GM23338 (cell line): ENCODE measurements at regions not wholly inside any gene's neighbourhood (a gene's known extent, or its start where the extent isn't known, plus 50 kb on each side); places are given as distances from the start of the nearest gene placed in this dataset.

ENCODE experiments used
- ATAC-seq: fragments of 200-7000 bp; cut with Tn5 transposase; 3 replicates; pipeline ENCODE4 v1.9.1; 2020
- DNase-seq: peaks from one replicate; pipeline ENCODE4 v3.0.0-alpha.2; 2015; ENCODE audit warnings: low spot score
- H2AFZ ChIP-seq: fragments of 200-600 bp; sonication (generic); 2 replicates; pipeline ENCODE4 v1.8.0; 2016; ENCODE audit warnings: antibody characterized with exemption, mild to moderate bottlenecking, moderate library complexity
- H3F3A ChIP-seq: fragments of 200-600 bp; sonication (generic); replicated peaks from 2 replicates; pipeline ENCODE4 v1.8.0; 2017; ENCODE audit warnings: antibody characterized with exemption, mixed run types, low read depth
- H3K27ac ChIP-seq: fragments of 200-600 bp; sonication (generic); 2 replicates; pipeline ENCODE4 v1.6.1; 2016; ENCODE audit warnings: low read depth
- H3K27me3 ChIP-seq: fragments of 200-600 bp; sonication (generic); 2 replicates; pipeline ENCODE4 v1.8.0; 2016; ENCODE audit warnings: mild to moderate bottlenecking, mixed run types, moderate library complexity; ENCODE audit not compliant: insufficient read depth
- H3K36me3 ChIP-seq: fragments of 200-600 bp; sonication (generic); 2 replicates; pipeline ENCODE4 v1.8.0; 2016; ENCODE audit warnings: mild to moderate bottlenecking; ENCODE audit not compliant: insufficient read depth
- H3K4me1 ChIP-seq: fragments of 200-600 bp; sonication (generic); 2 replicates; pipeline ENCODE4 v1.8.0; 2016; ENCODE audit warnings: mild to moderate bottlenecking, moderate library complexity; ENCODE audit not compliant: insufficient read depth
- H3K4me2 ChIP-seq: fragments of 200-600 bp; sonication (generic); 2 replicates; pipeline ENCODE4 v1.7.1; 2017; ENCODE audit warnings: mixed run types
- H3K4me3 ChIP-seq: fragments of 200-600 bp; sonication (generic); 2 replicates; pipeline ENCODE4 v1.6.1; 2016; ENCODE audit warnings: mixed run types
- H3K79me2 ChIP-seq: fragments of 200-600 bp; sonication (generic); replicated peaks from 2 replicates; pipeline ENCODE4 v1.8.0; 2017; ENCODE audit warnings: mild to moderate bottlenecking; ENCODE audit not compliant: insufficient read depth
- H3K9me2 ChIP-seq: fragments of 200-600 bp; sonication (generic); 2 replicates; pipeline ENCODE4 v1.8.0; 2017; ENCODE audit not compliant: insufficient read depth
- H4K20me1 ChIP-seq: fragments of 200-600 bp; sonication (generic); replicated peaks from 2 replicates; pipeline ENCODE4 v1.8.0; 2017; ENCODE audit warnings: mild to moderate bottlenecking; ENCODE audit not compliant: insufficient read depth
- H3K27ac Mint-ChIP-seq: 2 replicates; pipeline ENCODE4 v1.8.0; 2020; ENCODE audit warnings: inconsistent platforms, mild to moderate bottlenecking, moderate library complexity, mixed read lengths
- H3K27me3 Mint-ChIP-seq: 3 replicates; pipeline ENCODE4 v1.8.0; 2022; ENCODE audit warnings: low read depth, mild to moderate bottlenecking, moderate library complexity, mixed read lengths, inconsistent platforms; ENCODE audit not compliant: insufficient read depth, poor library complexity
- H3K36me3 Mint-ChIP-seq: 3 replicates; pipeline ENCODE4 v1.8.0; 2021; ENCODE audit warnings: low read depth, mild to moderate bottlenecking, inconsistent platforms, moderate library complexity, mixed read lengths
- H3K4me1 Mint-ChIP-seq: 3 replicates; pipeline ENCODE4 v1.8.0; 2020; ENCODE audit warnings: mild to moderate bottlenecking, inconsistent platforms, mixed read lengths
- H3K4me3 Mint-ChIP-seq: 3 replicates; pipeline ENCODE4 v1.8.0; 2021; ENCODE audit warnings: moderate library complexity, mild to moderate bottlenecking, inconsistent platforms, mixed read lengths
- H3K9me3 Mint-ChIP-seq: 3 replicates; pipeline ENCODE4 v1.8.0; 2020; ENCODE audit warnings: moderate library complexity, mild to moderate bottlenecking, inconsistent platforms, mixed read lengths
- CREB1 ChIP-seq: fragments of 250-450 bp; sonication (Bioruptor Pico); IDR thresholded peaks from 2 replicates; pipeline ENCODE4 v1.5.0; 2020; ENCODE audit warnings: low read depth, mild to moderate bottlenecking, moderate library complexity
- EZH2 ChIP-seq: fragments of 200-600 bp; sonication (generic); IDR thresholded peaks from one replicate; pipeline ENCODE4 v1.8.0; 2017; ENCODE audit warnings: antibody characterized with exemption, mild to moderate bottlenecking, low read depth; ENCODE audit not compliant: unreplicated experiment
- EZH2phosphoT487 ChIP-seq: fragments of 200-600 bp; sonication (generic); IDR thresholded peaks from one replicate; pipeline ENCODE4 v1.8.1; 2018; ENCODE audit warnings: antibody characterized with exemption; ENCODE audit not compliant: unreplicated experiment
- JUNB ChIP-seq: IDR thresholded peaks from one replicate; pipeline ENCODE4 v1.6.1; 2016; ENCODE audit warnings: antibody characterized with exemption; ENCODE audit not compliant: unreplicated experiment
- NANOG ChIP-seq: IDR thresholded peaks from 2 replicates; pipeline ENCODE4 v1.6.1; 2016; ENCODE audit warnings: antibody characterized with exemption, borderline replicate concordance
- POLR2AphosphoS5 ChIP-seq: IDR thresholded peaks from 2 replicates; pipeline ENCODE4 v1.6.1; 2016; ENCODE audit warnings: antibody characterized with exemption, low read depth
- STAT1 ChIP-seq: IDR thresholded peaks from one replicate; pipeline ENCODE4 v1.6.1; 2016; ENCODE audit warnings: antibody characterized with exemption; ENCODE audit not compliant: unreplicated experiment
- ZNF114 ChIP-seq: fragments of 250-450 bp; sonication (Bioruptor Pico); IDR thresholded peaks from 2 replicates; pipeline ENCODE4 v1.5.0; 2020; ENCODE audit warnings: mild to moderate bottlenecking, moderate library complexity
- ZNF331 ChIP-seq: fragments of 250-450 bp; sonication (Bioruptor Pico); IDR thresholded peaks from 2 replicates; pipeline ENCODE4 v1.5.0; 2020; ENCODE audit warnings: low read depth, mild to moderate bottlenecking, moderate library complexity
- TF ChIP-seq, protein P1 (sequence below), 2 experiments: fragments of 200-600 bp in 1 of 2; sonication (generic) in 1 of 2; conservative IDR thresholded peaks; 2 replicates each; pipeline versions ENCODE4 v1.5.1 to v1.6.1; 2016 to 2017; ENCODE audit warnings: antibody characterized with exemption in 2 of 2, low read depth in 2 of 2, mild to moderate bottlenecking in 2 of 2, moderate library complexity in 1 of 2
- TF ChIP-seq, protein P2 (sequence below): IDR thresholded peaks from 2 replicates; pipeline ENCODE4 v1.6.1; 2016; ENCODE audit warnings: antibody characterized with exemption
- TF ChIP-seq, protein P3 (sequence below): IDR thresholded peaks from one replicate; pipeline ENCODE4 v1.6.1; 2018; ENCODE audit warnings: antibody characterized with exemption; ENCODE audit not compliant: unreplicated experiment

DNA sequence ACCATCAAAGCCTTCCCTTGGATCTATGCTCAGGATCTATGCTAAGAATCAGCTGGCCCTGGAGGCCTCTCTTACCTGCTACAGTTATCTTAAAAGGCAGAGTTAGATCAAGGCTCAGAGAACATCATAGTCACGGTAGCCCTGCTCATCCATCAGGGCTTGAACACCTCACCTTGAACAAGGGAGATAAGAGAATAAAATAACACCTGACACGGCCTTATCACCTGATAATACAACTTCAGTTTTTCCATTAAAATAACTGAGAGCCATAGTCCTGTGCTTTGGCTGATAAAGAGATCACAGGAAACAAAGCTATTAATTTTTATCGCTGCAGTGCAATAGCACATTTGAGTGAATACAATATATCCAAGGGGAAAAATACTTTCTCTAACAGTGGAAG, 85.6 kb upstream of the LPP start:
- no peak overlapping the region for H3K27ac ChIP-seq
- H3K4me3 ChIP-seq, result no peak overlapping the region
- DNase-seq, result no peak
- ATAC-seq, result no peak
- no peaks in the 10 kb centered on the region for H3K4me1 ChIP-seq
- peaks cover 4% of the 10 kb centered on the region for H3K27me3 Mint-ChIP-seq
- no peaks in the 10 kb centered on the region for H3K27me3 ChIP-seq
- no peaks in the 10 kb centered on the region for H4K20me1 ChIP-seq
- H3K4me1 Mint-ChIP-seq, result no peaks in the 10 kb centered on the region
- no peaks in the 10 kb centered on the region for H3K36me3 Mint-ChIP-seq
- H3K9me3 Mint-ChIP-seq, result no peaks in the 10 kb centered on the region
- H2AFZ ChIP-seq, result no peak overlapping the region
- no peaks in the 10 kb centered on the region for H3K79me2 ChIP-seq
- no peaks in the 10 kb centered on the region for H3F3A ChIP-seq
- no peaks in the 10 kb centered on the region for H3K9me2 ChIP-seq
- H3K4me3 Mint-ChIP-seq, result no peak overlapping the region
- no peak overlapping the region for H3K27ac Mint-ChIP-seq
- TF ChIP-seq POLR2AphosphoS5 (no peak), NANOG (no peak), JUNB (no peak), ZNF331 (CRISPR knock-in tag) (no peak), EZH2phosphoT487 (no peak), EZH2 (no peak), ZNF114 (CRISPR knock-in tag) (no peak)
- TF ChIP-seq, protein P1, sequence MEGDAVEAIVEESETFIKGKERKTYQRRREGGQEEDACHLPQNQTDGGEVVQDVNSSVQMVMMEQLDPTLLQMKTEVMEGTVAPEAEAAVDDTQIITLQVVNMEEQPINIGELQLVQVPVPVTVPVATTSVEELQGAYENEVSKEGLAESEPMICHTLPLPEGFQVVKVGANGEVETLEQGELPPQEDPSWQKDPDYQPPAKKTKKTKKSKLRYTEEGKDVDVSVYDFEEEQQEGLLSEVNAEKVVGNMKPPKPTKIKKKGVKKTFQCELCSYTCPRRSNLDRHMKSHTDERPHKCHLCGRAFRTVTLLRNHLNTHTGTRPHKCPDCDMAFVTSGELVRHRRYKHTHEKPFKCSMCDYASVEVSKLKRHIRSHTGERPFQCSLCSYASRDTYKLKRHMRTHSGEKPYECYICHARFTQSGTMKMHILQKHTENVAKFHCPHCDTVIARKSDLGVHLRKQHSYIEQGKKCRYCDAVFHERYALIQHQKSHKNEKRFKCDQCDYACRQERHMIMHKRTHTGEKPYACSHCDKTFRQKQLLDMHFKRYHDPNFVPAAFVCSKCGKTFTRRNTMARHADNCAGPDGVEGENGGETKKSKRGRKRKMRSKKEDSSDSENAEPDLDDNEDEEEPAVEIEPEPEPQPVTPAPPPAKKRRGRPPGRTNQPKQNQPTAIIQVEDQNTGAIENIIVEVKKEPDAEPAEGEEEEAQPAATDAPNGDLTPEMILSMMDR (conservative IDR thresholded peaks at IDR 0.05; ENCODE audit: low read depth in 2 of 2), result no peak
- TF ChIP-seq, protein P2, sequence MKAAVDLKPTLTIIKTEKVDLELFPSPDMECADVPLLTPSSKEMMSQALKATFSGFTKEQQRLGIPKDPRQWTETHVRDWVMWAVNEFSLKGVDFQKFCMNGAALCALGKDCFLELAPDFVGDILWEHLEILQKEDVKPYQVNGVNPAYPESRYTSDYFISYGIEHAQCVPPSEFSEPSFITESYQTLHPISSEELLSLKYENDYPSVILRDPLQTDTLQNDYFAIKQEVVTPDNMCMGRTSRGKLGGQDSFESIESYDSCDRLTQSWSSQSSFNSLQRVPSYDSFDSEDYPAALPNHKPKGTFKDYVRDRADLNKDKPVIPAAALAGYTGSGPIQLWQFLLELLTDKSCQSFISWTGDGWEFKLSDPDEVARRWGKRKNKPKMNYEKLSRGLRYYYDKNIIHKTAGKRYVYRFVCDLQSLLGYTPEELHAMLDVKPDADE, result no peak
- TF ChIP-seq, protein P3, sequence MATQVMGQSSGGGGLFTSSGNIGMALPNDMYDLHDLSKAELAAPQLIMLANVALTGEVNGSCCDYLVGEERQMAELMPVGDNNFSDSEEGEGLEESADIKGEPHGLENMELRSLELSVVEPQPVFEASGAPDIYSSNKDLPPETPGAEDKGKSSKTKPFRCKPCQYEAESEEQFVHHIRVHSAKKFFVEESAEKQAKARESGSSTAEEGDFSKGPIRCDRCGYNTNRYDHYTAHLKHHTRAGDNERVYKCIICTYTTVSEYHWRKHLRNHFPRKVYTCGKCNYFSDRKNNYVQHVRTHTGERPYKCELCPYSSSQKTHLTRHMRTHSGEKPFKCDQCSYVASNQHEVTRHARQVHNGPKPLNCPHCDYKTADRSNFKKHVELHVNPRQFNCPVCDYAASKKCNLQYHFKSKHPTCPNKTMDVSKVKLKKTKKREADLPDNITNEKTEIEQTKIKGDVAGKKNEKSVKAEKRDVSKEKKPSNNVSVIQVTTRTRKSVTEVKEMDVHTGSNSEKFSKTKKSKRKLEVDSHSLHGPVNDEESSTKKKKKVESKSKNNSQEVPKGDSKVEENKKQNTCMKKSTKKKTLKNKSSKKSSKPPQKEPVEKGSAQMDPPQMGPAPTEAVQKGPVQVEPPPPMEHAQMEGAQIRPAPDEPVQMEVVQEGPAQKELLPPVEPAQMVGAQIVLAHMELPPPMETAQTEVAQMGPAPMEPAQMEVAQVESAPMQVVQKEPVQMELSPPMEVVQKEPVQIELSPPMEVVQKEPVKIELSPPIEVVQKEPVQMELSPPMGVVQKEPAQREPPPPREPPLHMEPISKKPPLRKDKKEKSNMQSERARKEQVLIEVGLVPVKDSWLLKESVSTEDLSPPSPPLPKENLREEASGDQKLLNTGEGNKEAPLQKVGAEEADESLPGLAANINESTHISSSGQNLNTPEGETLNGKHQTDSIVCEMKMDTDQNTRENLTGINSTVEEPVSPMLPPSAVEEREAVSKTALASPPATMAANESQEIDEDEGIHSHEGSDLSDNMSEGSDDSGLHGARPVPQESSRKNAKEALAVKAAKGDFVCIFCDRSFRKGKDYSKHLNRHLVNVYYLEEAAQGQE, result no peak
- H3K4me2 ChIP-seq, result no peak overlapping the region
- H3K36me3 ChIP-seq, result no peaks in the 10 kb centered on the region

DNA sequence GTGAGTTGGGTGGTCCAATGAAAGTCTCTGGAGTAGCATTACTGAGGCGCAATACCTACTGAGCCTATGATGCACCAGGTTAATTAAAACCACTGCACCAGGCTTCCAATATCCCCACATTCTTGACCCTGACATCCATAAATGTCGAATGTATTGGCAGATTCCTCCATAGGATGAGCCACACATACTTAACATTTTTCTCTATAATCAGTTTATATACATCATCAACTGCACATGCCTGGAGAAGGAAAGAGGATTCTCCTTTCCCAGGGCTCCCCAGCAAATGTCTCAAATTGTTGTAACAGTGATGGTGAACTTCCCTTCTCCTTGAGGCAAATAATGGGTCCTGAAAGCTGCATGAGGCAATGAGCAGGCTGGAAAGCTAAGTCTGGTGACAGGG, 82.3 kb upstream of the LPP start:
- no peak overlapping the region; the same call in 1 of the 2 replicates for H2AFZ ChIP-seq
- no peak overlapping the region for H3K4me3 ChIP-seq
- no peak overlapping the region for H3K4me2 ChIP-seq
- H3K4me1 ChIP-seq, result no peaks in the 10 kb centered on the region
- H3K9me2 ChIP-seq, result no peaks in the 10 kb centered on the region; the same call in 1 of the 2 replicates
- H3F3A ChIP-seq, result no peaks in the 10 kb centered on the region
- no peaks in the 10 kb centered on the region for H3K27me3 ChIP-seq
- H3K36me3 ChIP-seq, result no peaks in the 10 kb centered on the region
- H3K4me3 Mint-ChIP-seq, result no peak overlapping the region
- no peaks in the 10 kb centered on the region for H4K20me1 ChIP-seq
- ATAC-seq, result no peak
- H3K36me3 Mint-ChIP-seq, result no peaks in the 10 kb centered on the region
- no peaks in the 10 kb centered on the region for H3K9me3 Mint-ChIP-seq
- H3K27ac Mint-ChIP-seq, result no peak overlapping the region
- H3K4me1 Mint-ChIP-seq, result no peaks in the 10 kb centered on the region
- DNase-seq, result no peak
- no peaks in the 10 kb centered on the region for H3K79me2 ChIP-seq
- peaks cover 5% of the 10 kb centered on the region for H3K27me3 Mint-ChIP-seq
- no peak overlapping the region for H3K27ac ChIP-seq
- TF ChIP-seq EZH2 (no peak), EZH2phosphoT487 (no peak), STAT1 (no peak), NANOG (no peak), CREB1 (CRISPR knock-in tag) (no peak)
- TF ChIP-seq, protein P1 (conservative IDR thresholded peaks at IDR 0.05; ENCODE audit: low read depth in 2 of 2), result no peak
- TF ChIP-seq, protein P3, result no peak
